ENCODE measurements at regions not wholly inside any gene's neighbourhood (a gene's known extent, or its start where the extent isn't known, plus 50 kb on each side); places are given as distances from the start of the nearest gene placed in this dataset.
"Not testable (repeated sequence)": the region's sequence is repeated elsewhere in the genome, so short reads cannot be mapped to it uniquely, and the experiment has no call there.

DNA sequence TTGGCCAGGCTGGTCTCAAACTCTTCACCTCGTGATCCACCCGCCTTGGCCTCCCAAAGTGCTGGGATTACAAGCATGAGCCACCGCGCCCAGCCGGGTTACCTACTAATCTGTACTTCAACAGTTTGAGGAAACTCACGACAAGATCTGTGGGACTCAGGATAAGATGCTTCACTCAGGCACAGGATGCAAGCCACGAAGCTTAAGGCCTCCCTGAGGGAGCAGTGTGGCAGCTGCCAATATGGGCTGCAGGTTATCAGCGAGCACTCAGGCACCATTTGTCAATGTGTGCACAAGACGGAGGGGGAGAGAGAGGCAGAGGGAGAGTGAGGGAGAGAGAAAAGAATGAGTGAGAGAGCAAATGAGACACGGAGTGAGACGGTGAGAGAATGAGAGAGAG, 173.6 kb upstream of the RAB6C start:
- TF ChIP-seq, protein P1, sequence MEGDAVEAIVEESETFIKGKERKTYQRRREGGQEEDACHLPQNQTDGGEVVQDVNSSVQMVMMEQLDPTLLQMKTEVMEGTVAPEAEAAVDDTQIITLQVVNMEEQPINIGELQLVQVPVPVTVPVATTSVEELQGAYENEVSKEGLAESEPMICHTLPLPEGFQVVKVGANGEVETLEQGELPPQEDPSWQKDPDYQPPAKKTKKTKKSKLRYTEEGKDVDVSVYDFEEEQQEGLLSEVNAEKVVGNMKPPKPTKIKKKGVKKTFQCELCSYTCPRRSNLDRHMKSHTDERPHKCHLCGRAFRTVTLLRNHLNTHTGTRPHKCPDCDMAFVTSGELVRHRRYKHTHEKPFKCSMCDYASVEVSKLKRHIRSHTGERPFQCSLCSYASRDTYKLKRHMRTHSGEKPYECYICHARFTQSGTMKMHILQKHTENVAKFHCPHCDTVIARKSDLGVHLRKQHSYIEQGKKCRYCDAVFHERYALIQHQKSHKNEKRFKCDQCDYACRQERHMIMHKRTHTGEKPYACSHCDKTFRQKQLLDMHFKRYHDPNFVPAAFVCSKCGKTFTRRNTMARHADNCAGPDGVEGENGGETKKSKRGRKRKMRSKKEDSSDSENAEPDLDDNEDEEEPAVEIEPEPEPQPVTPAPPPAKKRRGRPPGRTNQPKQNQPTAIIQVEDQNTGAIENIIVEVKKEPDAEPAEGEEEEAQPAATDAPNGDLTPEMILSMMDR (IDR thresholded peaks at IDR 0.05; ENCODE audit: unreplicated experiment in 3 of 3), result no peak
- H3K36me3 Mint-ChIP-seq (ENCODE audit: low read depth), result no peaks in the 10 kb centered on the region
- no peak overlapping the region for H3K27ac Mint-ChIP-seq
- peaks cover 41% of the 10 kb centered on the region for H3K4me1 Mint-ChIP-seq
- H3K9me3 Mint-ChIP-seq, result no peaks in the 10 kb centered on the region
- H3K27me3 Mint-ChIP-seq (ENCODE audit: low read depth), result peaks cover 5% of the 10 kb centered on the region
- no peak overlapping the region for H3K4me3 Mint-ChIP-seq

DNA sequence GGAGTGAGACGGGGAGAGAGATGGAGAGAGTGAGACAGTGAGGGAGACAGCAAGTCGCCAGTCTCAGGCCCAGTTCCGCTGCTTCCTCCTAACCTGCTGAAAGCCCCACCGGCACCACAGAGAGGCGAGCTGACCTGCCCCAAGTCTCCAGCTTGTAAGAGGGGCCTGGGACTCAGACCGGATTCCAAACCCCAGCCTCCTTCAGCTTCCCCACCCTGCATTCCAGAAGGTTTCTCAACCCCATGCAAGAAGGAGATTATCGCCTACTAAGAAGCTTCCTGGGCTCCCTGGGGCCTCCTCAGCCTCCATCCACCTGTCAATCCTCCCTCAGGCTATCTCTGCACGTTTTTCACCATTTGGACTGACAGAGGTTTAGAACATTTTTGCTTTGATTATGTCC, 173.1 kb upstream of the RAB6C start:
- H3K36me3 Mint-ChIP-seq (ENCODE audit: low read depth), result no peaks in the 10 kb centered on the region
- H3K27ac Mint-ChIP-seq, result no peak overlapping the region
- H3K4me3 Mint-ChIP-seq, result no peak overlapping the region
- peaks cover 41% of the 10 kb centered on the region for H3K4me1 Mint-ChIP-seq
- H3K9me3 Mint-ChIP-seq, result no peaks in the 10 kb centered on the region
- peaks cover 5% of the 10 kb centered on the region for H3K27me3 Mint-ChIP-seq (ENCODE audit: low read depth)
- TF ChIP-seq, protein P1 (IDR thresholded peaks at IDR 0.05; ENCODE audit: unreplicated experiment in 3 of 3), result no peak

DNA sequence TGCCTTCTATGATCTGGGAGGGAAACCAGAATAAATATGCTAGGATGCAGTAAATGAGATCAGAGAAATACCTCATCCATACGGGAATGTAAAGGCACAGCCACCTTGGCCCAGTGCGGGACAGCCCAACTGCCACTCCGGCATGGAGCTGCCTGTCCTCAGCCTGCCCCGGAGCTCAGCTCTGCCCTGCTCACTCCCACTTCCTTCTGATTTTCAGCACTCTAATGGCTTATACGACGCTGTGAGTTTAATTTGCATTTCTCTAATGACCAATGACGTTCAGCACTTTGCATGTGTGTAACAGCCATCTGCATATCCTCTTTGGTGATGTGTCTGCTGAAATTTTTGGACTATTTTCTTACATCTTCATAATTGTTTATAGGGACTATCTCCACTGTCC, 172.5 kb upstream of the RAB6C start:
- Mint-ChIP-seq H3K4me1 (peaks cover 35% of the 10 kb centered on the region), H3K27me3 (ENCODE audit: low read depth) (peaks cover 5% of the 10 kb centered on the region), H3K4me3 (no peak overlapping the region), H3K27ac (peak overlapping the region in 2 of 3 experiments; percentile 2 to 45), H3K36me3 (ENCODE audit: low read depth) (no peaks in the 10 kb centered on the region), H3K9me3 (no peaks in the 10 kb centered on the region)
- TF ChIP-seq, protein P1 (IDR thresholded peaks at IDR 0.05; ENCODE audit: unreplicated experiment in 3 of 3), result no peak

DNA sequence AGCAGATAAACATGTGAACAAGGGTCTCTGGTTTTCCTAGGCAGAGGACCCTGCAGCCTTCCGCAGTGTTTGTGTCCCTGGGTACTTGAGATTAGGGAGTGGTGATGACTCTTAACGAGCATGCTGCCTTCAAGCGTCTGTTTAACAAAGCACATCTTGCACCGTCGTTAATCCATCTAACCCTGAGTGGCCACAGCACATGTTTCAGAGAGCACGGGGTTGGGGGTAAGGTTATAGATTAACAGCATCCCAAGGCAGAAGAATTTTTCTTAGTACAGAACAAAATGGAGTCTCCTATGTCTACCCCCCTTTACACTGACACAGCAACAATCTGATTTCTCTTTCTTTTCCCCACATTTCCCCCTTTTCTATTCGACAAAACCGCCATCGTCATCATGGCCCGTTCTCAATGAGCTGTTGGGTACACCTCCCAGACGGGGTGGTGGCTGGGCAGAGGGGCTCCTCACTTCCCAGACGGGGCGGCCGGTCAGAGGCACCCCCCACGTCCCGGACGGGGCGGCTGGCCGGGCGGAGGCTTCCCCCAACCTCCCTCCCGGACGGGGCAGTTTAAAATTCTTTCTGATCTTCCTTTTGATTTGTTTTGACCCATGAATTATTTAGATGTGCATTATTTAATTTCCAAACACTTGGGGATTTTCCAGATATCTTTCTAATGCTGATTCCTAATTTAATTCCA, 171.7 kb upstream of the RAB6C start:
- not testable (repeated sequence) for H3K4me3 Mint-ChIP-seq
- peaks cover 27% of the 10 kb centered on the region for H3K4me1 Mint-ChIP-seq

DNA sequence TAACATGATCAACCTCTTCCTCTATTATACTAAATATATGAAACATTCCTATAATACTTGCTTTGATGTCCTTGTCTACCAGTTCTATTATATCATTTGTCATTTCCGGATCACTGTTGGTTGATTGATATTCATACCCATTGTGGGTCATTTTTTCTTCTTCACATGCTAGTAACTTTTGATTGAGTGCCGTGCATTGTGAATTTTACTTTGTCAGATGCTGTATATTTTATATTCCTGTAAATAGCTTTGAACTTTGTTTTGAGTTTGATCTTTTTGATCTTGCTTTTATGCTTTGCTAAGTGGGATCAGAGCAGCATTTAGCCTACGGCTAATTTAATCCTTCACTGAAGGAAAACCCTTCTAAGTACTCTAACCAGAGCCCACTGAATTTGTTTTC, 168.9 kb upstream of the RAB6C start:
- Mint-ChIP-seq H3K36me3 (ENCODE audit: low read depth) (peaks cover 3% of the 10 kb centered on the region), H3K4me1 (peaks cover 23% of the 10 kb centered on the region), H3K9me3 (peaks cover 11% of the 10 kb centered on the region), H3K27ac (peak overlapping the region in 2 of 3 experiments; percentile 16 to 64), H3K27me3 (ENCODE audit: low read depth) (no peaks in the 10 kb centered on the region), H3K4me3 (no peak overlapping the region)
- TF ChIP-seq, protein P1 (IDR thresholded peaks at IDR 0.05; ENCODE audit: unreplicated experiment in 3 of 3), result no peak

More for the DNA sequence above, 171.7 kb upstream of the RAB6C start:
- H3K27me3 Mint-ChIP-seq (ENCODE audit: low read depth); H3K9me3 Mint-ChIP-seq; H3K36me3 Mint-ChIP-seq (ENCODE audit: low read depth): not testable (repeated sequence)
- H3K27ac Mint-ChIP-seq, result peak overlapping the region in 1 of 3 experiments; percentile 54

DNA sequence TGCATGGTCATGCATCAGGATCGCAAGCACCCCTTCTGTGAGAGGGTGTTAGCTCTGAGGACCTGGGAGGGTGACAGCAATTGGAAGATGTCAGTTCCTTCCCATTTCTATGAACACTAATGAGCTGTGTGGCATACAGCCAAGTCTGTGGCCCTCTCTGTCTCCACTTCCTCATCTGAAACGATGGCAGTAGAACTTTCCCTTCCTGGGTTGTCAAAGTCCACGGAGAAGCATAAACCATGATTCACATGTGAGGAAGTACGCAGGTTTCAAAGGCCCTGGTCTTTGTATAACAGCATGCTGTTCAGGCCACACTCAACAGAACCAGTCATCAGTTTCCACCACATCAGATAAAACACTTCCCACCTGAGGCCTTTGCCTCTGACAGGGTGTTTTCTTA, 167.4 kb upstream of the RAB6C start:
- Mint-ChIP-seq H3K4me3 (no peak overlapping the region), H3K27ac (no peak overlapping the region), H3K4me1 (peaks cover 23% of the 10 kb centered on the region), H3K36me3 (ENCODE audit: low read depth) (peaks cover 3% of the 10 kb centered on the region), H3K27me3 (ENCODE audit: low read depth) (no peaks in the 10 kb centered on the region), H3K9me3 (peaks cover 17% of the 10 kb centered on the region)
- TF ChIP-seq, protein P1 (IDR thresholded peaks at IDR 0.05; ENCODE audit: unreplicated experiment in 3 of 3), result no peak

All from nephron (organoid).